Vagina (tissue), 2 donors: ENCODE measurements at regions not wholly inside any gene's neighbourhood (a gene's known extent, or its start where the extent isn't known, plus 50 kb on each side); places are given as distances from the start of the nearest gene placed in this dataset.

Experiments
- POLR2A ChIP-seq, 2 donors: fragments of 450-650 bp; IDR thresholded peaks; one replicate each; pipeline ENCODE4 v1.6.1; 2017; ENCODE audit warnings: antibody characterized with exemption in 2 of 2, mild to moderate bottlenecking in 2 of 2, moderate library complexity in 2 of 2
- POLR2AphosphoS5 ChIP-seq, 2 donors: sonication (generic); formaldehyde crosslinking; IDR thresholded peaks; one replicate each; pipeline ENCODE4 v1.9.0; 2017; ENCODE audit warnings: antibody characterized with exemption in 2 of 2, mild to moderate bottlenecking in 2 of 2, low read depth in 1 of 2; ENCODE audit not compliant: insufficient read depth in 1 of 2
- TF ChIP-seq, protein P1 (sequence below), 3 experiments: fragments of 450-650 bp in 2 of 3; fragments of 200-600 bp in 1 of 3; sonication (generic) in 1 of 3; IDR thresholded peaks; one replicate each; pipeline ENCODE4 v1.5.1; 2017 to 2019; ENCODE audit warnings: antibody characterized with exemption in 3 of 3, mild to moderate bottlenecking in 2 of 3, moderate library complexity in 2 of 3

DNA sequence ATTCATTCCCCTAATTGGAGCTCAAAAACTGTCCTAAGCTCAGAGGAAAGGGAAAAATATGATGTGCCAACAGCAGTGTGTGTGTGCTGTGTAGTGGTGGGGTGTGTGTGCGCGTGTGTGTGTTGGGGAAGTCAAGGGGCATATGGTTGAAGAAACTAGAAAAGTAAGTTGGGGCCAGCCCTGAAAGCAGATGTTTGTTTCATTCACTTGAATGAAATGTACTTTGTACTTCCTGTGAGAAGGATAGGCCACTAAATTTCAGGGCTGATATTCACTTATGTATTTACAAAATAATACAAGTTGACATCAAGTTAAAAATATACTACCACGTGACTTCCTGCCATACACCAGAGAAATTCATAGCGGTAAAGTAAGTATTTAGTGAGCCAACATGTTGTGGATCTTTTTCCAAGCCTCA, 151.3 kb upstream of the JADE1 start:
- TF ChIP-seq, protein P1, sequence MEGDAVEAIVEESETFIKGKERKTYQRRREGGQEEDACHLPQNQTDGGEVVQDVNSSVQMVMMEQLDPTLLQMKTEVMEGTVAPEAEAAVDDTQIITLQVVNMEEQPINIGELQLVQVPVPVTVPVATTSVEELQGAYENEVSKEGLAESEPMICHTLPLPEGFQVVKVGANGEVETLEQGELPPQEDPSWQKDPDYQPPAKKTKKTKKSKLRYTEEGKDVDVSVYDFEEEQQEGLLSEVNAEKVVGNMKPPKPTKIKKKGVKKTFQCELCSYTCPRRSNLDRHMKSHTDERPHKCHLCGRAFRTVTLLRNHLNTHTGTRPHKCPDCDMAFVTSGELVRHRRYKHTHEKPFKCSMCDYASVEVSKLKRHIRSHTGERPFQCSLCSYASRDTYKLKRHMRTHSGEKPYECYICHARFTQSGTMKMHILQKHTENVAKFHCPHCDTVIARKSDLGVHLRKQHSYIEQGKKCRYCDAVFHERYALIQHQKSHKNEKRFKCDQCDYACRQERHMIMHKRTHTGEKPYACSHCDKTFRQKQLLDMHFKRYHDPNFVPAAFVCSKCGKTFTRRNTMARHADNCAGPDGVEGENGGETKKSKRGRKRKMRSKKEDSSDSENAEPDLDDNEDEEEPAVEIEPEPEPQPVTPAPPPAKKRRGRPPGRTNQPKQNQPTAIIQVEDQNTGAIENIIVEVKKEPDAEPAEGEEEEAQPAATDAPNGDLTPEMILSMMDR (IDR thresholded peaks at IDR 0.05) = no peak
- no peak for TF ChIP-seq POLR2AphosphoS5 (IDR thresholded peaks at IDR 0.05; ENCODE audit: insufficient read depth in 1 of 2, low read depth in 1 of 2)
- no peak for TF ChIP-seq POLR2A (IDR thresholded peaks at IDR 0.05)
